Islet precursor cell (in vitro differentiated cells): ENCODE measurements at regions not wholly inside any gene's neighbourhood (a gene's known extent, or its start where the extent isn't known, plus 50 kb on each side); places are given as distances from the start of the nearest gene placed in this dataset.
"Not testable (repeated sequence)": the region's sequence is repeated elsewhere in the genome, so short reads cannot be mapped to it uniquely, and the experiment has no call there.

Experiments
- DNase-seq: peaks from one replicate; pipeline ENCODE4 v3.0.0-alpha.2; 2018

- DNase-seq, result peak; percentile 76
Observed at GRCh38 chr17:77786740-77787505, 171.6 kb upstream of the TNRC6C start.

- DNase-seq, result peak; percentile 83
Observed at GRCh38 chr17:77790143-77790829, 168.2 kb upstream of the TNRC6C start.

GRCh38 chr17:77792626-77793025, 165.9 kb upstream of the TNRC6C start:
- DNase-seq, result no peak

GRCh38 chr17:77793146-77793970, 165.1 kb upstream of the TNRC6C start:
- no peak for DNase-seq

GRCh38 chr17:77793971-77794235, 164.6 kb upstream of the TNRC6C start:
- no peak for DNase-seq

- DNase-seq, result no peak
Observed at GRCh38 chr17:77794846-77795245, 163.7 kb upstream of the TNRC6C start.

- DNase-seq, result no peak
Observed at GRCh38 chr17:77795685-77796084, 162.8 kb upstream of the TNRC6C start.

GRCh38 chr17:77796176-77796860, 162.2 kb upstream of the TNRC6C start:
- no peak for DNase-seq

GRCh38 chr17:77798031-77798430, 160.5 kb upstream of the TNRC6C start:
- DNase-seq, result no peak

- DNase-seq, result no peak
Observed at GRCh38 chr17:77798481-77798880, 160.0 kb upstream of the TNRC6C start.

GRCh38 chr17:77800816-77801215, 157.7 kb upstream of the TNRC6C start:
- DNase-seq, result no peak

GRCh38 chr17:77801545-77802332, 156.8 kb upstream of the TNRC6C start:
- DNase-seq, result no peak

GRCh38 chr17:77802333-77802615, 156.2 kb upstream of the TNRC6C start:
- DNase-seq, result no peak

GRCh38 chr17:77802811-77803220, 155.7 kb upstream of the TNRC6C start:
- peak; percentile 73 for DNase-seq

GRCh38 chr17:77803726-77804125, 154.8 kb upstream of the TNRC6C start:
- DNase-seq, result no peak

- DNase-seq, result no peak
Observed at GRCh38 chr17:77804796-77805426, 153.6 kb upstream of the TNRC6C start.

GRCh38 chr17:77805970-77806369, 152.5 kb upstream of the TNRC6C start:
- DNase-seq, result not testable (repeated sequence)

- no peak for DNase-seq
Observed at GRCh38 chr17:77807051-77807745, 151.3 kb upstream of the TNRC6C start.

GRCh38 chr17:77807746-77808441, 150.6 kb upstream of the TNRC6C start:
- no peak for DNase-seq

- DNase-seq, result no peak
Observed at GRCh38 chr17:77808686-77809425, 149.6 kb upstream of the TNRC6C start.
